H1 (cell line): ENCODE measurements at regions not wholly inside any gene's neighbourhood (a gene's known extent, or its start where the extent isn't known, plus 50 kb on each side); places are given as distances from the start of the nearest gene placed in this dataset.

Experiments used
- CTCF ChIA-PET: fragments of 300-600 bp; sonication (Branson Sonifier 250); formaldehyde crosslinking; loops from one replicate; lab custom pipeline; 2021; ENCODE audit not compliant: partially characterized antibody; lab: Charles Lee
- POLR2A ChIA-PET: fragments of 300-600 bp; sonication (Branson Sonifier 250); formaldehyde crosslinking; loops from one replicate; lab custom pipeline; 2021; ENCODE audit warnings: inconsistent platforms; ENCODE audit not compliant: partially characterized antibody; lab: Charles Lee
- DNase-seq, 2 experiments: peaks; one replicate each; pipeline versions ENCODE4 v3.0.0 to v3.0.0-alpha.2; 2010 to 2022; ENCODE audit warnings: low spot score in 2 of 2, low read depth in 1 of 2, mixed read lengths in 1 of 2
- FAIRE-seq: peaks from 2 replicates; lab custom pipeline; 2011; peaks lifted over from hg19 to GRCh38; lab: Jason Lieb, UNC
- H2AFZ ChIP-seq: 2 replicates; pipeline ENCODE4 v1.8.1; 2012; ENCODE audit warnings: low read length, inconsistent platforms
- H2AK5ac ChIP-seq: 2 replicates; pipeline ENCODE4 v1.6.1; 2013; ENCODE audit warnings: low read depth, low read length
- H2BK120ac ChIP-seq: replicated peaks from 2 replicates; pipeline ENCODE3; 2013; ENCODE audit warnings: low read depth, low read length, inconsistent platforms
- H2BK12ac ChIP-seq: 2 replicates; pipeline ENCODE4 v1.6.1; 2013; ENCODE audit warnings: low read depth, low read length
- H2BK15ac ChIP-seq: 2 replicates; pipeline ENCODE4 v1.6.1; 2013; ENCODE audit warnings: low read length
- H2BK20ac ChIP-seq: 2 replicates; pipeline ENCODE4 v1.6.1; 2013; ENCODE audit warnings: low read length
- H2BK5ac ChIP-seq: 2 replicates; pipeline ENCODE4 v1.6.1; 2013; ENCODE audit warnings: low read depth, low read length
- H3K14ac ChIP-seq: 2 replicates; pipeline ENCODE4 v1.6.1; 2013; ENCODE audit warnings: inconsistent platforms; ENCODE audit not compliant: insufficient read length
- H3K18ac ChIP-seq: 2 replicates; pipeline ENCODE4 v1.6.1; 2013; ENCODE audit warnings: low read length; ENCODE audit errors: extremely low read depth
- H3K23ac ChIP-seq: 2 replicates; pipeline ENCODE4 v1.6.1; 2013; ENCODE audit warnings: inconsistent platforms; ENCODE audit not compliant: insufficient read length
- H3K23me2 ChIP-seq: 2 replicates; pipeline ENCODE4 v1.6.1; 2013; ENCODE audit warnings: low read depth, low read length
- H3K27ac ChIP-seq: 2 replicates; pipeline ENCODE4 v1.6.1; 2011; ENCODE audit warnings: low read depth, low read length, inconsistent platforms
- H3K27me3 ChIP-seq, 4 experiments: replicated peaks in 1 of 4; 1 replicate in 1 of 4; 2 replicates in 3 of 4; pipeline versions ENCODE4 v1.6.1 to v1.8.1; 2011 to 2013; ENCODE audit warnings: low read length in 3 of 4, mild to moderate bottlenecking in 3 of 4, inconsistent platforms in 2 of 4, mixed read lengths in 2 of 4, moderate library complexity in 1 of 4; ENCODE audit not compliant: control insufficient read depth in 3 of 4, insufficient read depth in 3 of 4; ENCODE audit errors: extremely low read depth in 1 of 4
- H3K36me3 ChIP-seq, 4 experiments: 2 replicates each; pipeline versions ENCODE4 v1.6.1 to v1.8.1; 2011 to 2013; ENCODE audit warnings: mild to moderate bottlenecking in 4 of 4, low read length in 3 of 4, moderate library complexity in 2 of 4, control low read depth in 1 of 4, inconsistent platforms in 1 of 4; ENCODE audit not compliant: insufficient read depth in 4 of 4, control insufficient read depth in 2 of 4
- H3K4ac ChIP-seq: replicated peaks from 2 replicates; pipeline ENCODE3; 2013; ENCODE audit warnings: low read length, low read depth, mixed read lengths, inconsistent platforms; ENCODE audit not compliant: insufficient read length
- H3K4me1 ChIP-seq, 4 experiments: replicated peaks in 1 of 4; 1 replicate in 1 of 4; 2 replicates in 3 of 4; pipeline versions ENCODE4 v1.6.1 to v1.8.1; 2011 to 2013; ENCODE audit warnings: low read length in 3 of 4, inconsistent platforms in 2 of 4, mixed read lengths in 1 of 4; ENCODE audit not compliant: insufficient read depth in 4 of 4, control insufficient read depth in 3 of 4
- H3K4me2 ChIP-seq, 2 experiments: 2 replicates each; pipeline versions ENCODE4 v1.6.1 to v1.8.1; 2011 to 2013; ENCODE audit warnings: low read depth in 2 of 2, low read length in 2 of 2, control low read depth in 1 of 2, inconsistent platforms in 1 of 2, mild to moderate bottlenecking in 1 of 2; ENCODE audit not compliant: insufficient read depth in 1 of 2
- H3K4me3 ChIP-seq, 4 experiments: fragments of 200-600, 300-600 bp in 1 of 4; sonication (generic), shearing (Covaris generic), sonication (Bioruptor Twin) in 1 of 4; 2 replicates each; pipeline versions ENCODE4 v1.5.1 to v1.8.1; 2011 to 2016; ENCODE audit warnings: low read length in 4 of 4, low read depth in 3 of 4, control low read depth in 2 of 4, inconsistent platforms in 2 of 4, mild to moderate bottlenecking in 2 of 4, mixed read lengths in 1 of 4, moderate library complexity in 1 of 4; ENCODE audit not compliant: insufficient read depth in 2 of 4; ENCODE audit errors: extremely low read depth in 1 of 4
- H3K56ac ChIP-seq: replicated peaks from 2 replicates; pipeline ENCODE3; 2013; ENCODE audit warnings: low read depth, mild to moderate bottlenecking, mixed read lengths, low read length, inconsistent platforms; ENCODE audit not compliant: insufficient read length
- H3K79me1 ChIP-seq: 2 replicates; pipeline ENCODE4 v1.6.1; 2013; ENCODE audit warnings: low read depth, low read length, control low read depth
- H3K79me2 ChIP-seq, 2 experiments: 2 replicates each; pipeline versions ENCODE4 v1.6.1 to v1.8.1; 2012 to 2013; ENCODE audit warnings: low read length in 2 of 2, mild to moderate bottlenecking in 2 of 2, inconsistent platforms in 1 of 2; ENCODE audit not compliant: insufficient read depth in 2 of 2, control insufficient read depth in 1 of 2
- H3K9ac ChIP-seq, 4 experiments: replicated peaks in 1 of 4; 1 replicate in 1 of 4; 2 replicates in 3 of 4; pipeline versions ENCODE4 v1.6.1 to v1.8.1; 2011 to 2013; ENCODE audit warnings: low read depth in 3 of 4, low read length in 3 of 4, control low read depth in 2 of 4, mild to moderate bottlenecking in 2 of 4, moderate library complexity in 2 of 4, inconsistent platforms in 1 of 4; ENCODE audit errors: extremely low read depth in 1 of 4
- H3K9me3 ChIP-seq, 2 experiments: 2 replicates each; pipeline versions ENCODE4 v1.6.1 to v1.8.1; 2012 to 2013; ENCODE audit warnings: mild to moderate bottlenecking in 2 of 2, moderate library complexity in 2 of 2, control low read depth in 1 of 2, inconsistent platforms in 1 of 2, low read depth in 1 of 2, low read length in 1 of 2, mixed read lengths in 1 of 2; ENCODE audit not compliant: insufficient read depth in 2 of 2
- H4K20me1 ChIP-seq, 2 experiments: replicated peaks in 1 of 2; 2 replicates each; pipeline versions ENCODE3 to v1.8.1; 2011 to 2013; ENCODE audit warnings: inconsistent platforms in 2 of 2, low read length in 2 of 2, mild to moderate bottlenecking in 1 of 2; ENCODE audit not compliant: insufficient read depth in 2 of 2, control insufficient read depth in 1 of 2
- H4K5ac ChIP-seq: 2 replicates; pipeline ENCODE4 v1.6.1; 2013; ENCODE audit warnings: low read length, low read depth, mixed read lengths, inconsistent platforms; ENCODE audit not compliant: insufficient read length
- H4K8ac ChIP-seq: 2 replicates; pipeline ENCODE4 v1.8.0; 2013; ENCODE audit warnings: mild to moderate bottlenecking, moderate library complexity, low read length, inconsistent platforms; ENCODE audit not compliant: insufficient read depth; ENCODE audit errors: extremely low read depth
- H4K91ac ChIP-seq: replicated peaks from 2 replicates; pipeline ENCODE3; 2013; ENCODE audit warnings: low read length, mixed read lengths, inconsistent platforms; ENCODE audit not compliant: insufficient read length
- BRCA1 ChIP-seq: IDR thresholded peaks from 2 replicates; pipeline ENCODE4 v1.6.1; 2012; ENCODE audit warnings: low read depth, low read length, improper control_type of control experiment
- CBX8 ChIP-seq: fragments of 300-800, 300-1000 bp; sonication (generic); IDR thresholded peaks from 2 replicates; pipeline ENCODE4 v1.7.1; 2016; ENCODE audit warnings: low read depth, low read length, borderline replicate concordance
- CEBPB ChIP-seq: IDR thresholded peaks from 2 replicates; pipeline ENCODE4 v1.6.1; 2012; ENCODE audit warnings: low read depth, low read length
- HDAC2 ChIP-seq, 2 experiments: fragments of 300-600 bp in 1 of 2; sonication (generic) in 1 of 2; IDR thresholded peaks; 2 replicates each; pipeline ENCODE4 v1.6.1; 2011 to 2012; ENCODE audit warnings: low read depth in 2 of 2, low read length in 2 of 2, mild to moderate bottlenecking in 2 of 2, moderate library complexity in 2 of 2, borderline replicate concordance in 1 of 2, inconsistent platforms in 1 of 2
- KDM5A ChIP-seq: fragments of 200-600 bp; IDR thresholded peaks from 2 replicates; pipeline ENCODE4 v1.7.1; 2012; ENCODE audit warnings: mild to moderate bottlenecking, low read length, inconsistent platforms, mixed read lengths
- PHF8 ChIP-seq: fragments of 200-600 bp; sonication (generic); conservative IDR thresholded peaks from 2 replicates; pipeline ENCODE4 v1.7.1; 2012; ENCODE audit warnings: low read depth, mild to moderate bottlenecking, inconsistent platforms, low read length, moderate library complexity
- RXRA ChIP-seq: IDR thresholded peaks from 2 replicates; pipeline ENCODE4 v1.6.1; 2011; ENCODE audit warnings: low read depth, mild to moderate bottlenecking, low read length, moderate library complexity; ENCODE audit not compliant: insufficient read depth
- SIN3A ChIP-seq, 2 experiments: IDR thresholded peaks in 1 of 2; conservative IDR thresholded peaks in 1 of 2; 2 replicates each; pipeline ENCODE4 v1.6.1; 2011 to 2012; ENCODE audit warnings: low read length in 2 of 2, improper control_type of control experiment in 1 of 2, low read depth in 1 of 2, mild to moderate bottlenecking in 1 of 2
- SP2 ChIP-seq: IDR thresholded peaks from 2 replicates; pipeline ENCODE4 v1.6.1; 2012; ENCODE audit warnings: mild to moderate bottlenecking, low read length, inconsistent platforms
- SUZ12 ChIP-seq: fragments of 200-600 bp; sonication (generic); IDR thresholded peaks from 2 replicates; pipeline ENCODE4 v1.6.1; 2012; ENCODE audit warnings: mild to moderate bottlenecking, inconsistent platforms, low read length, moderate library complexity, mixed read lengths
- TCF12 ChIP-seq: IDR thresholded peaks from 2 replicates; pipeline ENCODE4 v1.6.1; 2011; ENCODE audit warnings: low read depth, mild to moderate bottlenecking, low read length
- TEAD4 ChIP-seq: IDR thresholded peaks from 2 replicates; pipeline ENCODE4 v1.6.1; 2012; ENCODE audit warnings: low read depth, low read length, inconsistent platforms, mixed read lengths
- WGBS, 2 experiments: shearing (Covaris generic) in 1 of 2; methylation state at CpG; one replicate each; pipeline versions ENCODE4 v1.1.6 to v1.1.7; 2013 to 2015; ENCODE audit warnings: low lambda C conversion rate in 2 of 2, mixed read lengths in 2 of 2, inconsistent platforms in 1 of 2, low coverage in 1 of 2, missing lambda C conversion rate in 1 of 2; ENCODE audit not compliant: insufficient replicate concordance in 2 of 2, insufficient coverage in 1 of 2, insufficient read length in 1 of 2; ENCODE audit errors: extremely low coverage in 1 of 2, missing lambda C conversion rate in 1 of 2; 5-methylcytosine and 5-hydroxymethylcytosine counted together

- H3K23ac ChIP-seq, result no peak overlapping the region
- no peak overlapping the region for H2BK12ac ChIP-seq
- no peaks in the 10 kb centered on the region for H3K23me2 ChIP-seq
- H2AK5ac ChIP-seq, result no peak overlapping the region
- no peak overlapping the region for H3K9ac ChIP-seq
- no peaks in the 10 kb centered on the region for H4K20me1 ChIP-seq
- no peak overlapping the region for H3K14ac ChIP-seq
- WGBS, 2 experiments, result 88% methylated on average over 3 of the region's 3 CpGs; no CpG with 5 or more reads in 1 of the 2 experiments
- H3K9me3 ChIP-seq, result no peaks in the 10 kb centered on the region
- no peak overlapping the region for H2BK15ac ChIP-seq
- H2BK5ac ChIP-seq, result no peak overlapping the region
- H3K79me1 ChIP-seq, result no peaks in the 10 kb centered on the region
- ChIA-PET CTCF (interaction anchor here (1.3 kb wide), 1 partner anchor 324 kb away, joined by 3 read pairs; no protein-coding TSS in a partner anchor), POLR2A (no interaction called here)
- H3K4ac ChIP-seq, result no peak overlapping the region
- no peak overlapping the region for H3K27ac ChIP-seq
- H3K27me3 ChIP-seq, result no peaks in the 10 kb centered on the region
- no peak overlapping the region for H4K8ac ChIP-seq
- TF ChIP-seq CEBPB (no peak), SIN3A (conservative IDR thresholded peaks at IDR 0.05 in 1 of 2, IDR thresholded peaks at IDR 0.05 in 1 of 2; ENCODE audit: low read depth in 1 of 2, low read length in 2 of 2) (no peak), PHF8 (no peak), TCF12 (no peak), BRCA1 (no peak), HDAC2 (IDR thresholded peaks at IDR 0.05; ENCODE audit: borderline replicate concordance in 1 of 2, low read depth in 2 of 2, low read length in 2 of 2) (no peak), KDM5A (no peak), RXRA (no peak), SP2 (no peak), SUZ12 (no peak), CBX8 (no peak), TEAD4 (no peak)
- no peak for FAIRE-seq
- H2BK120ac ChIP-seq, result no peak overlapping the region
- H3K56ac ChIP-seq, result no peak overlapping the region
- no peak overlapping the region for H3K4me2 ChIP-seq
- no peak overlapping the region for H2BK20ac ChIP-seq
- H3K4me3 ChIP-seq, result no peak overlapping the region
- H2AFZ ChIP-seq, result no peak overlapping the region
- H4K5ac ChIP-seq, result no peak overlapping the region
- no peak overlapping the region for H4K91ac ChIP-seq
- no peaks in the 10 kb centered on the region for H3K4me1 ChIP-seq
- no peak for DNase-seq
- no peaks in the 10 kb centered on the region for H3K79me2 ChIP-seq
- no peak overlapping the region for H3K18ac ChIP-seq
- no peaks in the 10 kb centered on the region for H3K36me3 ChIP-seq
Measured at GRCh38 chr2:226540204-226540994, 259.2 kb downstream of the IRS1 start.
